MV-4-11 (cell line): ENCODE measurements at regions not wholly inside any gene's neighbourhood (a gene's known extent, or its start where the extent isn't known, plus 50 kb on each side); places are given as distances from the start of the nearest gene placed in this dataset.

Experiments
- DNase-seq: peaks from one replicate; lab custom pipeline; 2025; lab: John Stamatoyannopoulos, UW

- DNase-seq, result no peak
Observed at GRCh38 chr10:43971981-43972380, 323.3 kb upstream of the ZNF32 start.

GRCh38 chr10:43971306-43971705, 322.6 kb upstream of the ZNF32 start:
- no peak for DNase-seq

GRCh38 chr10:43970717-43971116, 322.0 kb upstream of the ZNF32 start:
- no peak for DNase-seq

- no peak for DNase-seq
Observed at GRCh38 chr10:43970018-43970698, 321.5 kb upstream of the ZNF32 start.

GRCh38 chr10:43969506-43969905, 320.8 kb upstream of the ZNF32 start:
- DNase-seq, result no peak

GRCh38 chr10:43968961-43969360, 320.3 kb upstream of the ZNF32 start:
- DNase-seq, result no peak

GRCh38 chr10:43968076-43968475, 319.4 kb upstream of the ZNF32 start:
- DNase-seq, result no peak

- DNase-seq, result no peak
Observed at GRCh38 chr10:43966571-43966965, 317.9 kb upstream of the ZNF32 start.

- no peak for DNase-seq
Observed at GRCh38 chr10:43965918-43966570, 317.4 kb upstream of the ZNF32 start.

- DNase-seq, result peak; percentile 85
Observed at GRCh38 chr10:43965033-43965917, 316.6 kb upstream of the ZNF32 start.

- DNase-seq, result no peak
Observed at GRCh38 chr10:43964486-43964885, 315.8 kb upstream of the ZNF32 start.

GRCh38 chr10:43963793-43964425, 315.2 kb upstream of the ZNF32 start:
- DNase-seq, result no peak

GRCh38 chr10:43963379-43963778, 314.7 kb upstream of the ZNF32 start:
- no peak for DNase-seq

- DNase-seq, result no peak
Observed at GRCh38 chr10:43962346-43963191, 313.9 kb upstream of the ZNF32 start.

- DNase-seq, result no peak
Observed at GRCh38 chr10:43961523-43962345, 313.1 kb upstream of the ZNF32 start.

- DNase-seq, result no peak
Observed at GRCh38 chr10:43960981-43961380, 312.3 kb upstream of the ZNF32 start.

- no peak for DNase-seq
Observed at GRCh38 chr10:43960477-43960876, 311.8 kb upstream of the ZNF32 start.

- DNase-seq, result no peak
Observed at GRCh38 chr10:43960135-43960415, 311.4 kb upstream of the ZNF32 start.

- DNase-seq, result no peak
Observed at GRCh38 chr10:43959364-43960134, 310.9 kb upstream of the ZNF32 start.

- no peak for DNase-seq
Observed at GRCh38 chr10:43958964-43959363, 310.3 kb upstream of the ZNF32 start.
